Motor neuron (in vitro differentiated cells): ENCODE measurements at regions not wholly inside any gene's neighbourhood (a gene's known extent, or its start where the extent isn't known, plus 50 kb on each side); places are given as distances from the start of the nearest gene placed in this dataset.

Experiments used
- ATAC-seq, 8 experiments: fragments of 200-7000 bp; cut with Tn5 transposase; replicated peaks in 6 of 8; 2 replicates each; pipeline ENCODE4 v1.8.0; 2021; ENCODE audit warnings: mild to moderate bottlenecking in 8 of 8, moderate library complexity in 8 of 8
- H3K27ac ChIP-seq, 2 donors: fragments of 250-450 bp; sonication (Bioruptor Pico); 2 replicates each; pipeline ENCODE4 v1.9.0; 2021; ENCODE audit warnings: antibody characterized with exemption in 2 of 2, mild to moderate bottlenecking in 2 of 2, moderate library complexity in 1 of 2
- H3K4me1 ChIP-seq, 2 donors: fragments of 250-450 bp; sonication (Bioruptor Pico); replicated peaks in 1 of 2; 2 replicates each; pipeline ENCODE4 v1.6.1; 2021; ENCODE audit warnings: antibody characterized with exemption in 2 of 2, mild to moderate bottlenecking in 2 of 2, moderate library complexity in 1 of 2
- H3K4me3 ChIP-seq, 5 donors: fragments of 250-450 bp; sonication (Bioruptor Pico); 2 replicates each; pipeline ENCODE4 v1.9.0; 2021; ENCODE audit warnings: antibody characterized with exemption in 5 of 5, mild to moderate bottlenecking in 5 of 5, moderate library complexity in 4 of 5
- WGBS, 10 experiments: fragments of 450-650 bp; shearing (Covaris generic); methylation state at CpG; one replicate each; pipeline ENCODE4 v1.0.0; 2022; 5-methylcytosine and 5-hydroxymethylcytosine counted together
- in situ Hi-C, 9 experiments: fragments of 400-800 bp; cut with MboI; loops; one replicate each; pipeline ENCODE4 v1.15.0; 2021; ENCODE audit warnings: low sequenced_read_pairs in 9 of 9, low pct_unique_long_range_greater_than_20kb in 2 of 9; ENCODE audit not compliant: unreplicated experiment in 9 of 9

GRCh38 chr18:78368726-78369125 lies 610.9 kb upstream of the SALL3 start:
- no peak for ATAC-seq
- in situ Hi-C loops = loop anchor here in 1 of 9 experiments (25.0 kb wide), 1 partner anchor 94 kb away; no protein-coding TSS in a partner anchor
- 42 to 90% (median 67%) methylated on average over 2 to 9 of the region's 10 CpGs; no CpG with 5 or more reads in 7 of the 10 experiments for WGBS, 10 experiments
- H3K4me1 ChIP-seq = peaks cover 0 to 4% of the 10 kb centered on the region in 2 donors
- no peak overlapping the region for H3K4me3 ChIP-seq
- H3K27ac ChIP-seq = no peak overlapping the region

- ATAC-seq = peak in 4 of 8 experiments; percentile 79 to 96 (median 92)
- WGBS, 10 experiments = 0 to 83% (median 26%) methylated on average over 1 to 8 of the region's 8 CpGs; no CpG with 5 or more reads in 6 of the 10 experiments
- in situ Hi-C loops = no loop called here
These were observed 603.6 kb upstream of the SALL3 start for GRCh38 chr18:78376046-78376445.

GRCh38 chr18:78378403-78378802 lies 601.2 kb upstream of the SALL3 start:
- Histone ChIP-seq H3K27ac (no peak overlapping the region), H3K4me3 (no peak overlapping the region), H3K4me1 (peaks cover 0 to 9% of the 10 kb centered on the region in 2 donors)
- ATAC-seq = no peak
- in situ Hi-C loops = no loop called here
- WGBS, 10 experiments = 0 to 65% (median 48%) methylated on average over 1 to 7 of the region's 7 CpGs

More at GRCh38 chr18:78376046-78376445, 603.6 kb upstream of the SALL3 start:
- Histone ChIP-seq H3K4me3 (no peak overlapping the region), H3K27ac (no peak overlapping the region), H3K4me1 (peaks cover 0 to 9% of the 10 kb centered on the region in 2 donors)

GRCh38 chr18:78378983-78379382 lies 600.6 kb upstream of the SALL3 start:
- peak in 2 of 8 experiments; percentile 38 to 39 for ATAC-seq
- Histone ChIP-seq H3K4me1 (peaks cover 0 to 9% of the 10 kb centered on the region in 2 donors), H3K4me3 (no peak overlapping the region), H3K27ac (no peak overlapping the region)
- WGBS, 10 experiments = 20 to 96% (median 70%) methylated on average over 1 to 3 of the region's 3 CpGs
- in situ Hi-C loops = no loop called here

GRCh38 chr18:78390348-78390951 lies 589.2 kb upstream of the SALL3 start:
- in situ Hi-C loops = no loop called here
- H3K4me1 ChIP-seq = peaks cover 0 to 6% of the 10 kb centered on the region in 2 donors
- peak in 4 of 8 experiments; percentile 25 to 95 (median 66) for ATAC-seq
- H3K27ac ChIP-seq = no peak overlapping the region
- WGBS, 10 experiments = 0 to 80% (median 18%) methylated on average over 1 to 4 of the region's 34 CpGs; no CpG with 5 or more reads in 7 of the 10 experiments
- H3K4me3 ChIP-seq = peak overlapping the region in 2 of 5 donors; percentile 3 to 11

GRCh38 chr18:78390952-78391348 lies 588.7 kb upstream of the SALL3 start:
- Histone ChIP-seq H3K27ac (no peak overlapping the region), H3K4me1 (peaks cover 0 to 6% of the 10 kb centered on the region in 2 donors), H3K4me3 (peak overlapping the region in 1 of 5 donors; percentile 3)
- in situ Hi-C loops = no loop called here
- WGBS, 10 experiments = 45 to 94% (median 75%) methylated on average over 6 to 10 of the region's 33 CpGs; no CpG with 5 or more reads in 7 of the 10 experiments
- peak in 2 of 8 experiments; percentile 43 to 47 for ATAC-seq

GRCh38 chr18:78393086-78393862 lies 586.3 kb upstream of the SALL3 start:
- 0 to 100% (median 64%) methylated on average over 1 to 13 of the region's 14 CpGs for WGBS, 10 experiments
- in situ Hi-C loops = no loop called here
- Histone ChIP-seq H3K27ac (no peak overlapping the region), H3K4me3 (no peak overlapping the region), H3K4me1 (peaks cover 0 to 6% of the 10 kb centered on the region in 2 donors)
- ATAC-seq = no peak

GRCh38 chr18:78396077-78396476 lies 583.5 kb upstream of the SALL3 start:
- ATAC-seq = no peak
- H3K27ac ChIP-seq = no peak overlapping the region

GRCh38 chr18:78396756-78397155 lies 582.9 kb upstream of the SALL3 start:
- Histone ChIP-seq H3K4me1 (no peaks in the 10 kb centered on the region), H3K4me3 (no peak overlapping the region), H3K27ac (no peak overlapping the region)
- ATAC-seq = no peak
- 22 to 82% (median 64%) methylated on average over 1 to 9 of the region's 10 CpGs; no CpG with 5 or more reads in 1 of the 10 experiments for WGBS, 10 experiments
- in situ Hi-C loops = no loop called here

More at GRCh38 chr18:78396077-78396476, 583.5 kb upstream of the SALL3 start:
- in situ Hi-C loops = no loop called here
- H3K4me1 ChIP-seq = no peaks in the 10 kb centered on the region
- WGBS, 10 experiments = 80 to 91% (median 80%) methylated on average over 1 to 10 of the region's 16 CpGs; no CpG with 5 or more reads in 7 of the 10 experiments
- H3K4me3 ChIP-seq = no peak overlapping the region

- no peak for ATAC-seq
- Histone ChIP-seq H3K27ac (no peak overlapping the region), H3K4me1 (no peaks in the 10 kb centered on the region), H3K4me3 (no peak overlapping the region)
- in situ Hi-C loops = no loop called here
- 33 to 89% (median 72%) methylated on average over 1 to 5 of the region's 25 CpGs; no CpG with 5 or more reads in 5 of the 10 experiments for WGBS, 10 experiments
These were observed 579.6 kb upstream of the SALL3 start for GRCh38 chr18:78399992-78400503.

GRCh38 chr18:78402440-78402839 lies 577.2 kb upstream of the SALL3 start:
- Histone ChIP-seq H3K27ac (no peak overlapping the region), H3K4me3 (no peak overlapping the region), H3K4me1 (no peaks in the 10 kb centered on the region)
- 0 to 94% (median 47%) methylated on average over 1 to 6 of the region's 7 CpGs; no CpG with 5 or more reads in 4 of the 10 experiments for WGBS, 10 experiments
- no peak for ATAC-seq
- in situ Hi-C loops = no loop called here

GRCh38 chr18:78402966-78403365 lies 576.7 kb upstream of the SALL3 start:
- in situ Hi-C loops = no loop called here

GRCh38 chr18:78403371-78403770 lies 576.2 kb upstream of the SALL3 start:
- in situ Hi-C loops = no loop called here
- ATAC-seq = no peak

More at GRCh38 chr18:78402966-78403365, 576.7 kb upstream of the SALL3 start:
- H3K27ac ChIP-seq = no peak overlapping the region
- 0 to 100% (median 61%) methylated on average over 1 to 3 of the region's 7 CpGs; no CpG with 5 or more reads in 4 of the 10 experiments for WGBS, 10 experiments
- no peak for ATAC-seq
- H3K4me1 ChIP-seq = no peaks in the 10 kb centered on the region
- no peak overlapping the region for H3K4me3 ChIP-seq

More at GRCh38 chr18:78403371-78403770, 576.2 kb upstream of the SALL3 start:
- no peaks in the 10 kb centered on the region for H3K4me1 ChIP-seq
- WGBS, 10 experiments = 0 to 82% (median 40%) methylated on average over 1 to 6 of the region's 9 CpGs; no CpG with 5 or more reads in 5 of the 10 experiments
- no peak overlapping the region for H3K4me3 ChIP-seq
- H3K27ac ChIP-seq = no peak overlapping the region
